HG03520 (cell line): ENCODE measurements at regions not wholly inside any gene's neighbourhood (a gene's known extent, or its start where the extent isn't known, plus 50 kb on each side); places are given as distances from the start of the nearest gene placed in this dataset.
"Not testable (repeated sequence)": the region's sequence is repeated elsewhere in the genome, so short reads cannot be mapped to it uniquely, and the experiment has no call there.

Experiments used
- ATAC-seq: cut with Tn5 transposase; IDR thresholded peaks from one replicate; pipeline ENCODE4 v1.9.1; 2021; ENCODE audit warnings: mild to moderate bottlenecking, moderate library complexity; ENCODE audit not compliant: unreplicated experiment

GRCh38 chr1:70745199-70745598, 302.4 kb downstream of the PTGER3 start:
- ATAC-seq: no peak

DNA sequence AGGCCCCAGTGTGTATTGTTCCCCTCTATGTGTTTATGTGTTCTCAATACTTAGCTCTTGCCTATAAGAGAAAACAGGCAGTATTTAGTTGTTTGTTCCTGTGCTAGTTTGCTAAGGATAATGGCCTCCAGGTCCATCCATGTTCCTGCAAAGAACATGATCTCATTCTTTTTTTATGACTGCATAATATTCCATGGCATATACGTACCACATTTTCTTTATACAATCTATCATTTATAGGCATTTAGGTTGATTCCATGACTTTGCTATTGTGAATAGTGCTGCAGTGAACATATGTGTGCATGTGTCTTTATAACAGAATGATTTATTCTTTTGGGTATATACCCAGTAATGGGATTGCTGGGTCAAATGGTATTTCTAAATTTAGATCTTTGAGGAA, 301.6 kb downstream of the PTGER3 start:
- ATAC-seq: not testable (repeated sequence)

DNA sequence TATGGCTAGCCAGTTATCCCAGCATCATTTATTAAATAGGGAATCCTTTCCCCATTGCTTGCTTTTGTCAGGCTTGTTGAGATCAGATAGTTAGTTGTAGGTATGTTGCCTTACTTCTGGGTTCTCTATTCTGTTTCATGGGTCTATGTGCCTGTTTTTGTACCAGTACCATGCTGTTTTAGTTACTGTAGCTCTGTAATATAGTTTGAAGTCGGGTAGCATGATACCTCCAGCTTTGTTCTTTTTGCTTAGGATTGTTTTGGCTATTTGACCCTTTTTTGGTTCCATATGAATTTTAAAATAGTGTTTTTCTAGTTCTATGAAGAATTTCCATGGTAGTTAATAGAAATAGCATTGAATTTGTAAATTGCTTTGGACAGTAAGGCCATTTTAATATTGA, 300.5 kb downstream of the PTGER3 start:
- ATAC-seq: not testable (repeated sequence)

- ATAC-seq: not testable (repeated sequence)
Observed at GRCh38 chr1:70751676-70752287, 295.8 kb downstream of the PTGER3 start.

- ATAC-seq: no peak
Observed at GRCh38 chr1:70754701-70755100, 292.9 kb downstream of the PTGER3 start.

- no peak for ATAC-seq
Observed at GRCh38 chr1:70760154-70760553, 287.5 kb downstream of the PTGER3 start.

GRCh38 chr1:70762386-70762785, 285.2 kb downstream of the PTGER3 start:
- no peak for ATAC-seq

DNA sequence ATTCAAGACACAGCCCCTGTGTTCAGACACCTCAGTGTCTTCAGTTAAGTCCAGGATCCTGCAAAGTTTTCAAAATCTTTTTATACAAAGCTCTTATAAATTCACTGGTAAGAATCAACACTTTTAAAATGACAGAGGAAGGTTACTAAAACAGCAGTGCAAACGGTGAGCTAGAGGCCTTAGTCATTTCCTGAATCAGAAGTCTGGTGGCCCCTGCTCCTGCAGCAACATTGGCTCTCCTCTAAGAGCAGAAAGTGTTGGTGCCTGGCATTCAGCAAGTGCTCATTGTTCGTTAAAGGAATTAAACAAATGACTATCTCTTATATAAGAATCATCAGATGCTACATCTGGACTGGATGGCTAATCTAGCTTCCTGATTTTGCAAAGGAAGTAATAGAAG, 282.9 kb downstream of the PTGER3 start:
- ATAC-seq: no peak

- ATAC-seq: no peak
Observed at GRCh38 chr1:70767377-70767776, 280.2 kb downstream of the PTGER3 start.

DNA sequence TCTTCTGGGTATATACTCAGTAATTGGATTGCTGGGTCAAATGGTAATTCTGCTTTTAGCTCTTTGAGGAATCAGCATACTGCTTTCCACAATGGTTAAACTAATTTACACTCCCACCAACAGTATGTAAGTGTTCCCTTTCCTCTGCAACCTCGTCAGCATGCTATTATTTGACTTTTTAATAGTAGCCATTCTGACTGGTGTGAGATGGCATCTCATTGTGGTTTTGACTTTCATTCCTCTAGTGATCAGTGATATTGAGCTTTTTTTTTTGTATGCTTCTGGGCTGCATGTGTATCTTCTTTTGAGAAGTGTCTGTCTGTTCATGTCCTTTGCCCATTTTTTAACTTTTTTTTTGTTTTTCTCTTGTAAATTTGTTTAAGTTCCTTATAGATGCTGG, 279.4 kb downstream of the PTGER3 start:
- no peak for ATAC-seq

GRCh38 chr1:70778056-70778762, 269.4 kb downstream of the PTGER3 start:
- no peak for ATAC-seq

GRCh38 chr1:70778934-70779333, 268.7 kb downstream of the PTGER3 start:
- ATAC-seq: no peak

DNA sequence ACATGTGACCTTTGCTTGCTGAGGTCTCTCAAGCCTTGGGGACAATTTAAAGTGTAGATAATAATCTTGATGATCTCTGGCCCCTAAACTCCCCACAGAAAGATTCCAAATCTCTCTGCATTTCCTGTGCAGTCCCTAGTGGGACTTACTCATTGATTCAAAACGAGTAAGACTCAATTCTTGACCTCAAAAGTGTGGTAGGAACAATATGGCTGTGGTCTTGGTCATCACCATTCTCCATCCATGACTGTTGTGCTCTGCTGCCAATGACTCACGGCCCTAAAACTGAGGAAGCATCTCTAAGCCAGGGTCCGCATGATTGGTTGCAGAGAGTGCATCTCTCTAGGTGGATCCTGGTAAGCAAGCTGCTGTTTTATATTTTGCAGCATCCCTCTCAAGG, 268.0 kb downstream of the PTGER3 start:
- ATAC-seq: no peak

DNA sequence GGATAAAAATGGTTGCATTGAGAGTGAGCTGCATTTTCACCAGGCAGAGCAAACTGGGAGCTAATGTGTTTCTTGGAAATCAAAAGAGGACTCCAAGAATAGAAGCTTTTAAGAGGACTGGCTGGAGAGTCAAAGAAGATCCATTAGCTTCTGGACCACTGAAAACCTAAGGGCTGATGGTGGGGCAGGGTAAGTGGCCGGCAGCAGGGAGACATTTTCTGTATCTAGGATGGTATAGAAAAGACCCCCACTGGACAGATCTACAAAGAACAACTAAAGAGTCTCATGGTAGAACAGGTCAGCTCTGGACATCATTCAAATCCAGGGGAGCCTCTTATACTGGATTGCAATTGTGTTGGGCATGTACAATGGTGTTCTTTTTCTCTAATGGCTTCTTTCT, 262.3 kb downstream of the PTGER3 start:
- no peak for ATAC-seq

- no peak for ATAC-seq
Observed at GRCh38 chr1:70790232-70790923, 257.2 kb downstream of the PTGER3 start.

DNA sequence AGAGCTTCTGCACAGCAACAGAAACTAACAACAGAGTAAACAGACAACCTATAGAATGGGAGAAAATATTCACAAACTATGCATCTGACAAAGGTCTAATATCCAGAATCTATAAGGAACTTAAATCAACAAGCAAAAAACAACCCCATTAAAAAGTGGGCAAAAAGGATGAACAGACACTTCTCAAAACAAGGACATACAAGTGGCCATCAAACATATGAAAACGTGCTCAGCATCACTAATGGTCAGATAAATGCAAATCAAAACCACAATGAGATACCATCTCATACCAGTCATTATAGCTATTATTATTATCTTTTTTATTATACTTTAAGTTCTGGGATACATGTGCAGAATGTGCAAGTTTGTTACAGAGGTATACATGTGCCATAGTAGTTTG, 252.6 kb downstream of the PTGER3 start:
- not testable (repeated sequence) for ATAC-seq

DNA sequence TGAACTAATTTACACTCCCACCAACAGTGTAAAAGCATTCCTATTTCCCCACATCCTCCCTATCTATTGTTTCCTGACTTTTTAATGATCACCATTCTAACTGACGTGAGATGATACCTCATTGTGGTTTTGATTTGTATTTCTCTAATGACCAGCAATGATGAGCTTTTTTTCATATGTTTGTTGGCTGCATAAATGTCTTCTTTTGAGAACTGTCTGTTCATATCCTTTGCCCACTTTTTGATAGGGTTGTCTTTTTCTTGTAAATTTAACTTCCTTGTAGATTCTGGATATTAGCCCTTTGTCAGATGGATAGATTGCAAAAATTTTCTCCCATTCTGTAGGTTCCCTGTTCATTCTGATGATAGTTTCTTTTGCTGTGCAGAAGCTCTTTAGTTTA, 251.3 kb downstream of the PTGER3 start:
- not testable (repeated sequence) for ATAC-seq

DNA sequence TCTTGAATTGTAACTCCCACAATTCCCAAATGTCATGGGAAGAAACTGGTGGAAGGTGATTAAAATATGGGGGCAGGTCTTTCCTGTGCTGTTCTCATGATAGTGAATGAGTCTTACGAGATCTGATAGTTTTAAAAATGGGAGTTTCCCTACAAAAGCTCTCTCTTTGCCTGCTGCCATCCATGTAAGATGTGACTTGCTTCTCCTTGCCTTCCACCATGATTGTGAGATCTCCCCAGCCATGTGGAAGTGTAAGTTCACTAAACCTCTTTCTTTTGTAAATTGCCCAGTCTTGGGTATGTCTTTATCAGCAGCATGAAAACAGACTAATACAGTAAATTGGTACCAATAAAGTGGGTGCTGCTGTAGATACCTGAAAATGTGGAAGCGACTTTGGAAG, 245.0 kb downstream of the PTGER3 start:
- not testable (repeated sequence) for ATAC-seq

- ATAC-seq: no peak
Observed at GRCh38 chr1:70805641-70806040, 242.0 kb downstream of the PTGER3 start.

- no peak for ATAC-seq
Observed at GRCh38 chr1:70807088-70807664, 240.4 kb downstream of the PTGER3 start.

- ATAC-seq: no peak
Observed at GRCh38 chr1:70809069-70809468, 238.5 kb downstream of the PTGER3 start.

- ATAC-seq: no peak
Observed at GRCh38 chr1:70811815-70812214, 235.8 kb downstream of the PTGER3 start.
